ENCODE measurements at regions not wholly inside any gene's neighbourhood (a gene's known extent, or its start where the extent isn't known, plus 50 kb on each side); places are given as distances from the start of the nearest gene placed in this dataset.

- Histone ChIP-seq H3K9ac (ENCODE audit: low read depth, low read length) (no peak overlapping the region), H3K9me1 (ENCODE audit: insufficient read depth, low read length) (no peaks in the 10 kb centered on the region; the same call in 1 of the 2 replicates), H2BK15ac (ENCODE audit: low read depth, low read length) (no peak overlapping the region), H3K4me1 (ENCODE audit: control insufficient read depth, insufficient read depth, low read length) (no peaks in the 10 kb centered on the region), H4K91ac (ENCODE audit: insufficient read depth, low read depth, low read length) (no peak overlapping the region), H3K14ac (replicated peaks; ENCODE audit: low read depth, low read length) (no peak overlapping the region), H3K79me1 (ENCODE audit: low read depth in 1 of 2, low read length in 2 of 2) (no peaks in the 10 kb centered on the region), H2AFZ (replicated peaks; ENCODE audit: low read length, poor library complexity) (no peak overlapping the region), H2BK120ac (ENCODE audit: low read depth, low read length) (no peak overlapping the region), H4K5ac (ENCODE audit: low read depth, low read length) (no peak overlapping the region), H3K27me3 (ENCODE audit: control insufficient read depth, insufficient read depth, low read length) (no peaks in the 10 kb centered on the region), H3K36me3 (ENCODE audit: control insufficient read depth, insufficient read depth, low read length) (no peaks in the 10 kb centered on the region), H3K4ac (ENCODE audit: low read depth, low read length) (no peak overlapping the region), H3K4me2 (ENCODE audit: low read depth, low read length) (no peak overlapping the region), H3K18ac (ENCODE audit: low read depth, low read length) (no peak overlapping the region), H2BK5ac (ENCODE audit: low read depth, low read length, poor library complexity, severe bottlenecking) (no peak overlapping the region), H2BK20ac (ENCODE audit: low read depth, low read length) (no peak overlapping the region), H3K9me3 (ENCODE audit: control insufficient read depth, insufficient read depth, low read length) (no peaks in the 10 kb centered on the region), H3K23ac (ENCODE audit: low read depth, low read length) (no peak overlapping the region), H4K20me1 (ENCODE audit: insufficient read depth, low read length) (no peaks in the 10 kb centered on the region), H3K27ac (ENCODE audit: insufficient read depth, low read length) (no peak overlapping the region), H4K8ac (ENCODE audit: low read depth in 2 of 2, low read length in 2 of 2) (no peak overlapping the region), H2AK9ac (replicated peaks; ENCODE audit: low read depth, low read length, poor library complexity) (no peak overlapping the region), H3K4me3 (ENCODE audit: insufficient read depth, low read depth, low read length) (no peak overlapping the region), H2AK5ac (ENCODE audit: low read depth, low read length) (no peak overlapping the region), H3K56ac (ENCODE audit: extremely low read depth, insufficient read depth, low read length) (no peak overlapping the region)
- DNase-seq (no peak), ATAC-seq (ENCODE audit: low read depth) (no peak)
- in situ Hi-C loops (cut with MboI; ENCODE audit: low sequenced_read_pairs), result no loop called here
- POLR2A ChIA-PET (ENCODE audit: unreplicated experiment), result interaction anchor here (0.6 kb wide), 1 partner anchor 32 kb away, joined by 3 read pairs; no protein-coding TSS in a partner anchor
- intact Hi-C loops (cut with micrococcal nuclease), result no loop called here
- dilution Hi-C loops (cut with HindIII; ENCODE audit: low sequenced_read_pairs, unreplicated experiment), result no loop called here
- TF ChIP-seq ELK1 (IDR thresholded peaks at IDR 0.05; ENCODE audit: borderline replicate concordance, low read depth, low read length) (no peak), CEBPB (IDR thresholded peaks at IDR 0.05; ENCODE audit: low read depth, low read length) (0 out of 2 replicates have a peak, but pooled peaks have one; percentile 11), CHD1 (IDR thresholded peaks at IDR 0.05; ENCODE audit: low read depth, low read length) (no peak), SMC3 (IDR thresholded peaks at IDR 0.05; ENCODE audit: low read depth, low read length) (no peak), RCOR1 (IDR thresholded peaks at IDR 0.05; ENCODE audit: insufficient replicate concordance, low read length) (no peak)
- WGBS, 2 experiments (ENCODE audit: extremely low coverage in 2 of 2, insufficient read length in 1 of 2), result 82% methylated on average over 4 of the region's 6 CpGs; no CpG with 5 or more reads in 1 of the 2 experiments
- no TSS peak for BruUV-seq (replicated peaks)
- CTCF ChIA-PET, result no interaction called here
Measured at GRCh38 chr3:188007897-188008296, 146.1 kb upstream of the LPP start.

Data from IMR-90 (cell line).